Neuronal stem cell (in vitro differentiated cells): ENCODE measurements at regions not wholly inside any gene's neighbourhood (a gene's known extent, or its start where the extent isn't known, plus 50 kb on each side); places are given as distances from the start of the nearest gene placed in this dataset.

Experiments
- DNase-seq: peaks from one replicate; pipeline ENCODE4 v3.0.0-alpha.2; 2013; ENCODE audit warnings: low spot score
- H2AFZ ChIP-seq: one replicate; pipeline ENCODE4 v1.6.1; 2013; ENCODE audit warnings: mild to moderate bottlenecking, low read length, inconsistent platforms
- H2AK5ac ChIP-seq: 2 replicates; pipeline ENCODE4 v1.6.1; 2013; ENCODE audit warnings: low read depth, mild to moderate bottlenecking, inconsistent platforms, low read length, moderate library complexity, mixed read lengths
- H2BK120ac ChIP-seq: 2 replicates; pipeline ENCODE4 v1.6.1; 2013; ENCODE audit warnings: low read depth, mild to moderate bottlenecking, inconsistent platforms, low read length, moderate library complexity, mixed read lengths
- H2BK12ac ChIP-seq: one replicate; pipeline ENCODE4 v1.6.1; 2013; ENCODE audit warnings: low read length, inconsistent platforms
- H2BK15ac ChIP-seq: 2 replicates; pipeline ENCODE4 v1.6.1; 2013; ENCODE audit warnings: mild to moderate bottlenecking, low read length, inconsistent platforms, mixed read lengths
- H2BK5ac ChIP-seq: one replicate; pipeline ENCODE4 v1.6.1; 2013; ENCODE audit warnings: inconsistent platforms, mild to moderate bottlenecking, low read length, moderate library complexity
- H3K14ac ChIP-seq: one replicate; pipeline ENCODE4 v1.6.1; 2013; ENCODE audit warnings: low read length, inconsistent platforms
- H3K18ac ChIP-seq: 2 replicates; pipeline ENCODE4 v1.6.1; 2013; ENCODE audit warnings: low read length, inconsistent platforms
- H3K23ac ChIP-seq: 2 replicates; pipeline ENCODE4 v1.6.1; 2013; ENCODE audit warnings: low read depth, mild to moderate bottlenecking, mixed read lengths, low read length, inconsistent platforms; ENCODE audit not compliant: poor library complexity
- H3K27ac ChIP-seq: replicated peaks from 3 replicates; pipeline ENCODE4 v1.5.1; 2013; ENCODE audit warnings: low read length, inconsistent platforms
- H3K27me3 ChIP-seq, 3 experiments: 2 replicates each; pipeline ENCODE4 v1.6.1; 2013; ENCODE audit warnings: low read length in 3 of 3, mild to moderate bottlenecking in 2 of 3, inconsistent platforms in 1 of 3, low read depth in 1 of 3, mixed read lengths in 1 of 3, moderate library complexity in 1 of 3; ENCODE audit not compliant: control insufficient read depth in 3 of 3, insufficient read depth in 3 of 3
- H3K36me3 ChIP-seq, 2 donors: replicated peaks in 1 of 2; 2 replicates each; pipeline ENCODE4 v1.6.1; 2013; ENCODE audit warnings: low read length in 2 of 2; ENCODE audit not compliant: control insufficient read depth in 2 of 2, insufficient read depth in 2 of 2
- H3K4ac ChIP-seq: 2 replicates; pipeline ENCODE4 v1.6.1; 2013; ENCODE audit warnings: inconsistent platforms, mild to moderate bottlenecking, low read length, moderate library complexity
- H3K4me1 ChIP-seq, 2 donors: 1 replicate in 1 of 2; 2 replicates in 1 of 2; pipeline ENCODE4 v1.6.1; 2013; ENCODE audit warnings: low read length in 2 of 2, low read depth in 1 of 2; ENCODE audit not compliant: control insufficient read depth in 2 of 2, insufficient read depth in 1 of 2
- H3K4me2 ChIP-seq: one replicate; pipeline ENCODE4 v1.6.1; 2013; ENCODE audit warnings: mild to moderate bottlenecking, low read length, inconsistent platforms; ENCODE audit not compliant: insufficient read depth, poor library complexity, severe bottlenecking
- H3K4me3 ChIP-seq, 2 donors: 2 replicates each; pipeline ENCODE4 v1.5.1; 2013; ENCODE audit warnings: low read length in 2 of 2, mild to moderate bottlenecking in 2 of 2, inconsistent platforms in 1 of 2, moderate library complexity in 1 of 2
- H3K79me1 ChIP-seq: one replicate; pipeline ENCODE4 v1.6.1; 2013; ENCODE audit warnings: low read depth, mild to moderate bottlenecking, inconsistent platforms, low read length, moderate library complexity
- H3K9ac ChIP-seq: one replicate; pipeline ENCODE4 v1.6.1; 2013; ENCODE audit warnings: mild to moderate bottlenecking, low read depth, low read length, inconsistent platforms; ENCODE audit not compliant: poor library complexity
- H3K9me3 ChIP-seq, 2 donors: replicated peaks in 1 of 2; 2 replicates each; pipeline versions ENCODE3 to v1.6.1; 2013; ENCODE audit warnings: low read length in 2 of 2, mild to moderate bottlenecking in 2 of 2, inconsistent platforms in 1 of 2, low read depth in 1 of 2, mixed read lengths in 1 of 2, moderate library complexity in 1 of 2; ENCODE audit not compliant: control insufficient read depth in 2 of 2, insufficient read depth in 1 of 2
- H4K8ac ChIP-seq: one replicate; pipeline ENCODE4 v1.6.1; 2013; ENCODE audit warnings: low read depth, mild to moderate bottlenecking, inconsistent platforms, low read length, moderate library complexity
- H4K91ac ChIP-seq: one replicate; pipeline ENCODE4 v1.6.1; 2013; ENCODE audit warnings: low read length, low read depth, mild to moderate bottlenecking, inconsistent platforms; ENCODE audit not compliant: poor library complexity
- WGBS, 2 donors: extraction: QIAGEN DNeasy Blood & Tissue Kit; methylation state at CpG; one replicate each; pipeline ENCODE4 v1.1.7; 2013; ENCODE audit warnings: missing lambda C conversion rate in 2 of 2, mixed read lengths in 1 of 2; ENCODE audit not compliant: insufficient read length in 2 of 2, insufficient replicate concordance in 1 of 2; ENCODE audit errors: extremely low coverage in 2 of 2; 5-methylcytosine and 5-hydroxymethylcytosine counted together

DNA sequence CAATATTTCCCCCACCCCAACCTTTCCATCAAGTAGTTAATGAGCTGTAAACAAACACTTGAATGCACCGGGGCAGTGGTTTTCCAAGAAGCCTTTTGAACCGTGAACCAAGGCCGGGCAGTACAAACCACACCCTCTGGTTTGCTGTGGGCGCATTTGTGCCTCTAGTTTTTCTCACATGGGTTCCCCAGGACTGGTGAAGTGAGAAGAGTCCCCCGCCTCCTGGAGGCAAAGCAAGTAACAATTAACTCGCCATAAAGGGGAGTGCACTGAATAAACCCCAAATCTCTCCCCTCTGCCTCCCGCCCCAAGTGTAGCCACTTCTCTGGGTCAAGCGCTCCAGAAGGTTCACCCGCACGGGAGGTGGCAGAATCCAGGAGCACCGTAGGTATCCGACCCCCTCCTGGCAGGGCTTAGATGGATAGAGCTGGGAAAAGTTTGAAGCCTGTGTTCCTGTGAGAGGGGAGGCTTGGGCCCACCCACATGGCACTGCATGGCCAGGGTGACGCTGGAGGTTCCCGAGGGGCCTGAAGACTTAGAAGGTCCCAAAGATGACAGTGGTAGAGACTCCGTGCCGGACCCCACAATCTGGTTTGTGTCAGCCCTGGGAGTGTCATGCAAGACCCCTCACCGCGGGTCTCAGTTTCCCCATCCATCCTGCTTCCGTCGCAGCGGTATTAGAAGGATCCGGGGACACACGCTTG lies 182.2 kb downstream of the SMAD2 start:
- Histone ChIP-seq H3K9me3 (no peaks in the 10 kb centered on the region), H2AK5ac (peak overlapping the region; percentile 64), H3K4me3 (no peak overlapping the region), H3K14ac (no peak overlapping the region), H2BK12ac (no peak overlapping the region), H2BK15ac (peak overlapping the region; percentile 2), H4K91ac (no peak overlapping the region), H3K79me1 (no peaks in the 10 kb centered on the region), H2BK5ac (no peak overlapping the region), H3K4ac (no peak overlapping the region), H3K18ac (peak overlapping the region; percentile 53), H3K36me3 (no peaks in the 10 kb centered on the region), H3K27ac (no peak overlapping the region), H4K8ac (no peak overlapping the region), H3K4me1 (peaks cover 0 to 2% of the 10 kb centered on the region in 2 donors), H2AFZ (peak overlapping the region; percentile 91), H2BK120ac (no peak overlapping the region), H3K27me3 (peaks cover 0 to 15% (median 6%) of the 10 kb centered on the region in 3 experiments), H3K4me2 (no peak overlapping the region), H3K9ac (no peak overlapping the region), H3K23ac (no peak overlapping the region)
- no CpG with 5 or more reads among the region's 23 CpGs for WGBS, 2 donors
- DNase-seq: no peak

DNA sequence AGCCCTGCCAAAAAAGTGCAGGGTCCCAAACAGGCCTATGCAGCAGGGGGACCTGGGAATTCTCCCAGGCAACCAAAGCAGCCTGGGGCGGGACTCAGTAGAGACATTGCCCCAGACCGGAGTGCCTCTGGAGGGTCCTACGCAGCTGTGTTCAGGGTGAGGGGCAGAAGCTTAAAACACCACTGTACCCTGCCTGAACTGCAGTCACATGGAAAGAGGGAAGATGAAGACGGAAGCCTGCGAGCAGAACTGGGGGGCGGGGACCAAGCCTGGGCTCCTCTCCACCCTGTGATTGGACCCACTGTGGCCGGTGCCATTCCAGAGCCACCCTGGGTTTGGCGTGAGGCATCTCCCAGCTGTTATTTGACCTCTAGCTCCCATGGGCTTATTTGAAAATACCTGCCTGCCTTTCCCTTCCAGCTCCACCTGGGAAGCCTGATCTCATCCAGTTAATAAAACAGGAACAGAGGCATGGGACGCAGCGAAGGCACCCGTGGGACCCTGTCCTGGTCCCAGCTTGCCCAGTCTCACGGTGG lies 183.1 kb downstream of the SMAD2 start:
- Histone ChIP-seq H3K14ac (no peak overlapping the region), H3K9ac (no peak overlapping the region), H3K36me3 (no peaks in the 10 kb centered on the region), H3K4me2 (no peak overlapping the region), H4K8ac (no peak overlapping the region), H2BK120ac (no peak overlapping the region), H3K23ac (no peak overlapping the region), H4K91ac (no peak overlapping the region), H3K18ac (no peak overlapping the region), H2AFZ (no peak overlapping the region), H3K9me3 (no peaks in the 10 kb centered on the region), H2BK12ac (no peak overlapping the region), H3K4me3 (no peak overlapping the region), H2BK5ac (peak overlapping the region; percentile 47), H3K79me1 (no peaks in the 10 kb centered on the region), H3K4ac (no peak overlapping the region), H3K27ac (no peak overlapping the region), H2AK5ac (peak overlapping the region; percentile 33), H2BK15ac (no peak overlapping the region), H3K27me3 (peaks cover 0 to 15% (median 6%) of the 10 kb centered on the region in 3 experiments), H3K4me1 (peaks cover 0 to 2% of the 10 kb centered on the region in 2 donors)
- no CpG with 5 or more reads among the region's 12 CpGs for WGBS, 2 donors
- no peak for DNase-seq

DNA sequence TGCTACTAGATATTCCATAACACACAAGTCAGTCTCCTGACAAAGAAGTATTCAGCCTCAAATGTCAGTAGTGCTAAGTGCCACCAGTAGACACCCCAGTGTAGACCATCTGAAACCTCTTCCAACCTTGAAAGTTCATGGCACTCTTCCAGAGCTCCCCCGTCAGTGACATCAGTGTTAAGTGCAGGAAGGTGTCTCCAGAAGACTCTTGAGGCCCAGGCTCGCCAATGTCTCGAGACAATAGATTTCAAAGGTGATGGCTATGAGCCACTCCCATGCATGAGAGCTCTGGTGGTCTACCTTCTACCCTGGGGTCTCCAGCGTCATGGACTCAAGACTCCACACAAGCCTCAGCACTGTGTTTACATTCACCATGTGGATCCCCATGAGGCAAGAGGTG lies 183.8 kb downstream of the SMAD2 start:
- no peak overlapping the region for H3K4ac ChIP-seq
- no CpG with 5 or more reads among the region's 4 CpGs for whole genome bisulfite sequencing, 2 donors
- H3K36me3 ChIP-seq: no peaks in the 10 kb centered on the region
- H3K27me3 ChIP-seq: peaks cover 0 to 15% (median 6%) of the 10 kb centered on the region in 3 experiments
- H3K9me3 ChIP-seq: no peaks in the 10 kb centered on the region
- H3K9ac ChIP-seq: no peak overlapping the region
- no peak overlapping the region for H4K8ac ChIP-seq
- H3K18ac ChIP-seq: no peak overlapping the region
- no peak overlapping the region for H3K27ac ChIP-seq
- no peak overlapping the region for H2BK120ac ChIP-seq
- no peak overlapping the region for H2BK12ac ChIP-seq
- H3K4me2 ChIP-seq: no peak overlapping the region
- no peak overlapping the region for H3K14ac ChIP-seq
- H3K4me3 ChIP-seq: no peak overlapping the region
- H2BK5ac ChIP-seq: no peak overlapping the region
- no peak overlapping the region for H2AFZ ChIP-seq
- no peak overlapping the region for H4K91ac ChIP-seq
- H3K4me1 ChIP-seq: peaks cover 0 to 2% of the 10 kb centered on the region in 2 donors
- no peak overlapping the region for H2AK5ac ChIP-seq
- H3K79me1 ChIP-seq: no peaks in the 10 kb centered on the region
- no peak for DNase-seq
- no peak overlapping the region for H3K23ac ChIP-seq
- no peak overlapping the region for H2BK15ac ChIP-seq

DNA sequence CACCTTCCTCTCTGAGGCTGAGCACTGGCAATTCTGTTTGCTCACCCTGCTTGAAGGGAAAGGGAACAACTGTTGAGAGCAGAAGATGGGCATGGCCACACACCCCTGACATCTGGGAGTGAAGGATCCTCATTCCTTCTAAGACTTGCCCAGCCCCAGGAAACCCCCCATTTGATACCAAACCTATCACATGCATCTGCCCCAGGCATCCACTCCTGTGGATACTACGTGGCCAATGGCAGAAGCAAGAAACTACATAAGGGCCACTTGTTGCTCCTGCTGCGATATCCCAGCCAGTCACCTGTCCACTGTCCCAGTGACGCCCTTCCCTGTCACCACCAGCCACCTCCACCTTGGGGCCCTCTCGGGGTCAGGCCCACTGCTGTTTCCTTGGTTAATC lies 185.2 kb downstream of the SMAD2 start:
- Histone ChIP-seq H2BK120ac (no peak overlapping the region), H3K4ac (no peak overlapping the region), H3K9me3 (no peaks in the 10 kb centered on the region), H3K36me3 (no peaks in the 10 kb centered on the region), H2BK5ac (no peak overlapping the region), H4K91ac (no peak overlapping the region), H3K4me3 (no peak overlapping the region), H3K9ac (no peak overlapping the region), H3K79me1 (no peaks in the 10 kb centered on the region), H3K4me2 (no peak overlapping the region), H4K8ac (no peak overlapping the region), H3K14ac (no peak overlapping the region), H3K27me3 (peaks cover 0 to 9% (median 6%) of the 10 kb centered on the region in 3 experiments), H3K27ac (no peak overlapping the region), H2BK15ac (no peak overlapping the region), H2AFZ (no peak overlapping the region), H3K23ac (no peak overlapping the region), H2BK12ac (no peak overlapping the region), H2AK5ac (no peak overlapping the region), H3K4me1 (peaks cover 0 to 2% of the 10 kb centered on the region in 2 donors), H3K18ac (no peak overlapping the region)
- DNase-seq: no peak
- WGBS, 2 donors: no CpG with 5 or more reads among the region's 4 CpGs
